A673 (cell line): ENCODE measurements at regions not wholly inside any gene's neighbourhood (a gene's known extent, or its start where the extent isn't known, plus 50 kb on each side); places are given as distances from the start of the nearest gene placed in this dataset.

Experiments
- BruUV-seq: library from RNA; stranded (reverse); fragments of 400-500 nt; replicated peaks from 2 replicates; lab custom pipeline; 2021; lab: Mats Ljungman, UMichigan
- CTCF ChIA-PET: fragments of 300-600 bp; sonication (Branson Sonifier 250); formaldehyde crosslinking; loops from one replicate; lab custom pipeline; 2022; ENCODE audit warnings: antibody characterized with exemption; lab: Charles Lee
- POLR2A ChIA-PET: fragments of 300-600 bp; sonication (Branson Sonifier 250); formaldehyde crosslinking; loops from one replicate; lab custom pipeline; 2022; ENCODE audit warnings: antibody characterized with exemption; ENCODE audit not compliant: low non-redundant PET; lab: Charles Lee
- DNase-seq: peaks from one replicate; pipeline ENCODE4 v3.0.0-alpha.2; 2015; ENCODE audit warnings: low spot score
- H3K27ac ChIP-seq: fragments of 200-600 bp; sonication (generic); 2 replicates; pipeline ENCODE4 v1.5.1; 2016; ENCODE audit warnings: mixed run types, low read depth, mild to moderate bottlenecking, mixed read lengths, antibody characterized with exemption, low read length; ENCODE audit not compliant: poor library complexity, severe bottlenecking
- H3K27me3 ChIP-seq: fragments of 200-600 bp; sonication (generic); replicated peaks from 2 replicates; pipeline ENCODE4 v1.6.1; 2017; ENCODE audit warnings: mixed run types, low read depth, mild to moderate bottlenecking, mixed read lengths, antibody characterized with exemption, low read length; ENCODE audit not compliant: insufficient read depth, poor library complexity
- H3K36me3 ChIP-seq: fragments of 200-600 bp; sonication (generic); 2 replicates; pipeline ENCODE4 v1.6.1; 2016; ENCODE audit warnings: mixed run types, mild to moderate bottlenecking, mixed read lengths, antibody characterized with exemption, low read length; ENCODE audit not compliant: insufficient read depth, poor library complexity, severe bottlenecking
- H3K4me1 ChIP-seq: fragments of 200-600 bp; sonication (generic); 2 replicates; pipeline ENCODE4 v1.6.1; 2017; ENCODE audit warnings: mixed run types, mild to moderate bottlenecking, mixed read lengths, antibody characterized with exemption, low read length; ENCODE audit not compliant: insufficient read depth, poor library complexity, severe bottlenecking
- H3K4me3 ChIP-seq: fragments of 200-600 bp; sonication (generic); 2 replicates; pipeline ENCODE4 v1.5.1; 2016; ENCODE audit warnings: low read depth, mixed run types, mild to moderate bottlenecking, mixed read lengths, low read length; ENCODE audit not compliant: poor library complexity, severe bottlenecking
- H3K9me3 ChIP-seq: fragments of 200-600 bp; sonication (generic); 2 replicates; pipeline ENCODE4 v1.6.1; 2016; ENCODE audit warnings: mixed run types, low read depth, mild to moderate bottlenecking, mixed read lengths, antibody characterized with exemption, low read length; ENCODE audit not compliant: poor library complexity, severe bottlenecking
- EZH2 ChIP-seq: fragments of 200-600 bp; sonication (generic); IDR thresholded peaks from 2 replicates; pipeline ENCODE4 v1.6.1; 2017; ENCODE audit warnings: borderline replicate concordance, low read depth, mild to moderate bottlenecking, mixed read lengths, antibody characterized with exemption, low read length; ENCODE audit not compliant: poor library complexity, severe bottlenecking
- intact Hi-C: fragments of 100-400 bp; cut with micrococcal nuclease; formaldehyde crosslinking; loops from one replicate; pipeline ENCODE4 v1.10.0; 2022; ENCODE audit not compliant: unreplicated experiment
- TF ChIP-seq, protein P1 (sequence below): fragments of 300-800, 200-600 bp; sonication (generic); conservative IDR thresholded peaks from 2 replicates; pipeline ENCODE4 v1.5.1; 2017; ENCODE audit warnings: low read depth, mild to moderate bottlenecking, antibody characterized with exemption, low read length, moderate library complexity, mixed read lengths

DNA sequence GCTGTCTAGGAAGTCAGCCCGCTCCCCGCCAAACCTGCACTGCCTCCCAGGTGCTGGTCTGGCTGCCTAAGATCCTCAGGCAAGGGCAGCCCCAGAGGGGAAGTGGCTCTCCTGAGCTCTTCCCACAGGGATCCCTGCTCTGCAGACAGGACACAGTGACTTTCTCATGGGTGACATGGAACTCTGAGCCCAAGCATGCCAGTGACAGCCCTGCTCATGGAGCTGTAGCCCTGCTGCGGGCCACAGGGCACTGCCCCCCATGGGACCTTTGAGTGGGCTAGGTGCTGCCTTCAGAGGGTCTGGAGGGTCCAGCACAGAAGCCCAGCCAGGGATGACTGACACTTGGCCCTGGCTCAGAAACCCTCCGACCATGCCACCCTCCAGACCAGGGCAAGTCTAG lies 109.1 kb downstream of the TUBA3C start:
- Histone ChIP-seq H3K9me3 (no peaks in the 10 kb centered on the region), H3K4me1 (no peaks in the 10 kb centered on the region), H3K4me3 (no peak overlapping the region), H3K27me3 (no peaks in the 10 kb centered on the region), H3K36me3 (no peaks in the 10 kb centered on the region), H3K27ac (no peak overlapping the region)
- BruUV-seq: no TSS peak
- DNase-seq: no peak
- POLR2A ChIA-PET: no interaction called here
- intact Hi-C loops: no loop called here
- no peak for TF ChIP-seq EZH2
- TF ChIP-seq, protein P1, sequence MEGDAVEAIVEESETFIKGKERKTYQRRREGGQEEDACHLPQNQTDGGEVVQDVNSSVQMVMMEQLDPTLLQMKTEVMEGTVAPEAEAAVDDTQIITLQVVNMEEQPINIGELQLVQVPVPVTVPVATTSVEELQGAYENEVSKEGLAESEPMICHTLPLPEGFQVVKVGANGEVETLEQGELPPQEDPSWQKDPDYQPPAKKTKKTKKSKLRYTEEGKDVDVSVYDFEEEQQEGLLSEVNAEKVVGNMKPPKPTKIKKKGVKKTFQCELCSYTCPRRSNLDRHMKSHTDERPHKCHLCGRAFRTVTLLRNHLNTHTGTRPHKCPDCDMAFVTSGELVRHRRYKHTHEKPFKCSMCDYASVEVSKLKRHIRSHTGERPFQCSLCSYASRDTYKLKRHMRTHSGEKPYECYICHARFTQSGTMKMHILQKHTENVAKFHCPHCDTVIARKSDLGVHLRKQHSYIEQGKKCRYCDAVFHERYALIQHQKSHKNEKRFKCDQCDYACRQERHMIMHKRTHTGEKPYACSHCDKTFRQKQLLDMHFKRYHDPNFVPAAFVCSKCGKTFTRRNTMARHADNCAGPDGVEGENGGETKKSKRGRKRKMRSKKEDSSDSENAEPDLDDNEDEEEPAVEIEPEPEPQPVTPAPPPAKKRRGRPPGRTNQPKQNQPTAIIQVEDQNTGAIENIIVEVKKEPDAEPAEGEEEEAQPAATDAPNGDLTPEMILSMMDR: no peak
- CTCF ChIA-PET: no interaction called here

DNA sequence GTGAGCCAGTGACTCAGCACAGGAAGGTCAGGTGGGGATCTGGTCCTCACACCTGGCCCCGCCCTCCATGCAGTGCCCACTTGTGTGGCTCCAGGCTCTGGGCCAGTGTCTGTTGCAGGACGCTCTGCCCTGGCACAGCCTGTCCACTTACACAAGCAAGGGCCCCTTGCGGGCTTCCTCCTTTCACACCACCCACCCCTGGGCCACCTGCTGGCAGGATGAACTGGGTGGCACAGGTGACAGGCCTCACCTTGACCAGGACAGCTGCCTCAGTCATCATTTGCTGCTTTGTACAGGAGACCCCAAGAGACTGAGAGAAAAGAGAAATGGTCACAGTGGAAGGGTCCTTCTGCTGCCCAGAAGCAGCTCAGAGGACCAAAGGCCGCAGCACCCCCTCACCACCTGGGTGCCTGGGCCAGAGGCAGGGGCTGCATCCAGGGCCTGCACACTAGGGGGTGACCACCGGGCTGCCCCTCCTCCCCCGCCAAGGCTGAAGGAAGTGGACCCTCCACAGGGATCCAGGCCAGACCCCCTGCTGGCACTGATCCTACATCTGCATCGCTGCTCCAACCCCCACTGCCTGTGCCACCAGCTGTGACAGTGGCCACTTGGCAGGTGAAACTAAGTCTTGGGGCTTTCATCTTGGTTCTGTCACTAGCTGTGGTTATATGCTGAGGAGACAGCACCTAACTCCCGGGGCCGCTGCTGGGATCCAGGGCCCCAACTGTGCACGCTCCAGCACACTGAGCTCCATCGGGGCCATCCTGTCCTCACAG lies 110.3 kb downstream of the TUBA3C start:
- CTCF ChIA-PET: no interaction called here

DNA sequence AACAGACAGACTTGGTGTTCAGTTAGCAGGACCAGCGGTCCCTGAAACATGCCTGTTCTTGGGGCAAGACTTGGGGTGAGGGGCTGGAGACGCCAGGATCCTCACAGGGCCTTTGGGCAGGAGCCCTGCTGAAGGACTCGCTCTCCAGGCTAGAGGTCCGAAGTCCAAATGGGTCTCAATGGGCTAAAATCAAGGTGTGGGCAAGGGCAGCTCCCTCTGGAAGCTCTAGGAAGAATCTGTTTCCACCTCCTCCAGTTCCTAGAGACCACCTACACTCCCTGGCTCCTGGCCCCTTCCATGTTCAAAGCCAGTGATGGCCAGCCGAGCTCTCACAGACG lies 111.3 kb downstream of the TUBA3C start:
- H3K4me1 ChIP-seq: no peaks in the 10 kb centered on the region
- H3K27ac ChIP-seq: no peak overlapping the region
- H3K4me3 ChIP-seq: no peak overlapping the region
- CTCF ChIA-PET: no interaction called here
- intact Hi-C loops: no loop called here
- POLR2A ChIA-PET: no interaction called here
- no peaks in the 10 kb centered on the region for H3K36me3 ChIP-seq
- no peaks in the 10 kb centered on the region for H3K9me3 ChIP-seq
- H3K27me3 ChIP-seq: no peaks in the 10 kb centered on the region
- no peak for DNase-seq
- TF ChIP-seq, protein P1: no peak
- no peak for TF ChIP-seq EZH2
- no TSS peak for BruUV-seq

More for the DNA sequence above, 110.3 kb downstream of the TUBA3C start:
- no peak for TF ChIP-seq EZH2
- TF ChIP-seq, protein P1: no peak
- Histone ChIP-seq H3K27ac (no peak overlapping the region), H3K9me3 (no peaks in the 10 kb centered on the region), H3K27me3 (no peaks in the 10 kb centered on the region), H3K36me3 (no peaks in the 10 kb centered on the region), H3K4me3 (no peak overlapping the region), H3K4me1 (no peaks in the 10 kb centered on the region)
- no TSS peak for BruUV-seq
- no peak for DNase-seq
- intact Hi-C loops: no loop called here
- POLR2A ChIA-PET: no interaction called here
